T-cell (primary cell): ENCODE measurements at regions not wholly inside any gene's neighbourhood (a gene's known extent, or its start where the extent isn't known, plus 50 kb on each side); places are given as distances from the start of the nearest gene placed in this dataset.

ENCODE experiments used
- ATAC-seq, 4 experiments: fragments of 200-7000 bp in 3 of 4; fragments of 150-1000 bp in 1 of 4; cut with Tn5 transposase; replicated peaks in 1 of 4; 1 replicate in 3 of 4; 2 replicates in 1 of 4; pipeline ENCODE4 v1.10.0; 2021; ENCODE audit warnings: moderate library complexity in 3 of 4, mild to moderate bottlenecking in 2 of 4, moderate number of reproducible peaks in 1 of 4
- CTCF ChIA-PET, 2 donors: fragments of 300-600 bp; sonication (Branson Sonifier 250); formaldehyde crosslinking; loops; one replicate each; lab custom pipeline; 2022; ENCODE audit warnings: antibody characterized with exemption in 2 of 2; lab: Charles Lee
- POLR2A ChIA-PET, 2 donors: fragments of 300-600 bp; sonication (Branson Sonifier 250); formaldehyde crosslinking; loops; one replicate each; lab custom pipeline; 2022; ENCODE audit warnings: antibody characterized with exemption in 2 of 2; lab: Charles Lee
- DNase-seq, 35 experiments: peaks; one replicate each; pipeline versions ENCODE4 v3.0.0 to v3.0.0-alpha.2; 2013 to 2023
- H3K27ac ChIP-seq: one replicate; pipeline ENCODE4 v1.5.1; 2013; ENCODE audit warnings: low read length
- H3K27me3 ChIP-seq, 2 experiments: replicated peaks in 1 of 2; 1 replicate in 1 of 2; 2 replicates in 1 of 2; pipeline versions ENCODE4 v1.6.1 to v1.7.0; 2013; ENCODE audit warnings: low read length in 1 of 2, mixed read lengths in 1 of 2; ENCODE audit not compliant: control insufficient read depth in 2 of 2, insufficient read depth in 2 of 2; ENCODE audit errors: extremely low read depth in 1 of 2
- H3K36me3 ChIP-seq, 2 donors: 1 replicate in 1 of 2; 2 replicates in 1 of 2; pipeline versions ENCODE4 v1.6.1 to v1.7.0; 2013; ENCODE audit warnings: low read length in 1 of 2; ENCODE audit not compliant: control insufficient read depth in 2 of 2, insufficient read depth in 1 of 2; ENCODE audit errors: extremely low read depth in 1 of 2
- H3K4me1 ChIP-seq, 2 experiments: 1 replicate in 1 of 2; 2 replicates in 1 of 2; pipeline versions ENCODE4 v1.6.1 to v1.7.0; 2013; ENCODE audit warnings: low read length in 2 of 2, mixed read lengths in 1 of 2; ENCODE audit not compliant: insufficient read depth in 2 of 2, control insufficient read depth in 1 of 2; ENCODE audit errors: extremely low read depth in 1 of 2
- H3K4me3 ChIP-seq, 2 donors: 1 replicate in 1 of 2; 2 replicates in 1 of 2; pipeline versions ENCODE4 v1.5.1 to v1.7.0; 2013; ENCODE audit warnings: mild to moderate bottlenecking in 2 of 2, low read length in 1 of 2, moderate library complexity in 1 of 2; ENCODE audit not compliant: control insufficient read depth in 1 of 2; ENCODE audit errors: extremely low read depth in 1 of 2
- H3K9me3 ChIP-seq: 2 replicates; pipeline ENCODE4 v1.7.0; 2013
- H3K27ac Mint-ChIP-seq, 2 donors: one replicate each; pipeline ENCODE4 v1.8.0; 2020 to 2021; ENCODE audit warnings: mild to moderate bottlenecking in 2 of 2, mixed read lengths in 2 of 2
- H3K27me3 Mint-ChIP-seq, 2 donors: one replicate each; pipeline ENCODE4 v1.8.0; 2021 to 2022; ENCODE audit warnings: mixed read lengths in 2 of 2
- H3K36me3 Mint-ChIP-seq: one replicate; pipeline ENCODE4 v1.8.0; 2021; ENCODE audit warnings: mixed read lengths
- H3K4me1 Mint-ChIP-seq, 3 donors: one replicate each; pipeline ENCODE4 v1.8.0; 2020 to 2022; ENCODE audit warnings: mixed read lengths in 3 of 3, mild to moderate bottlenecking in 1 of 3
- H3K4me3 Mint-ChIP-seq, 3 donors: one replicate each; pipeline ENCODE4 v1.8.0; 2020 to 2022; ENCODE audit warnings: mild to moderate bottlenecking in 3 of 3, mixed read lengths in 3 of 3, moderate library complexity in 3 of 3
- H3K9me3 Mint-ChIP-seq, 3 donors: one replicate each; pipeline ENCODE4 v1.8.0; 2020 to 2022; ENCODE audit warnings: mixed read lengths in 3 of 3
- WGBS: methylation state at CpG from one replicate; pipeline ENCODE4 v1.1.5; 2013; ENCODE audit warnings: missing lambda C conversion rate; ENCODE audit not compliant: insufficient coverage; 5-methylcytosine and 5-hydroxymethylcytosine counted together

DNA sequence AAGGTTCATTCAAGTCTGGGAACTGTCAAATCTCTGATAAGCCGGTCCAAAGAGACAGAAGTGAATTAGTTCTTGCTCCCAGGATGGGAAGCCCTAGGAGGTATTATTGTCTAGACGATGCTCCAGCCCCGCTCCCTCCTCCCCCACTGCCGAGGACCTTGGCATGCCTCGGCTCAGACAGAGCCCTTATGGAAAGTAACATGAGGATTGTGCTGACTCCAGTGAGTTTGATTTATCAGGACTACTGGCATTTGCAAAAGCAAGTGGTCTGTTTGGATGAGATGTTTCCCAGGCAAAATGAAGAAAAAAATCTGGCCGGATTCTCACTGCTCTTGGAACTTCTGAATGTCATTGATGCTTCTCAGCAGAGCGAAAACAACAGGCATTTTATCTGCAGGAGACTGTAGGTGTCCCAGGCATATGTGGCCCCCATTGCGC lies 341.0 kb downstream of the ETS1 start:
- Mint-ChIP-seq H3K27ac (no peak overlapping the region), H3K27me3 (peaks cover 2 to 3% of the 10 kb centered on the region in 2 donors), H3K4me3 (no peak overlapping the region), H3K36me3 (no peaks in the 10 kb centered on the region), H3K9me3 (no peaks in the 10 kb centered on the region), H3K4me1 (no peaks in the 10 kb centered on the region)
- Histone ChIP-seq H3K36me3 (no peaks in the 10 kb centered on the region), H3K4me1 (no peaks in the 10 kb centered on the region), H3K27ac (no peak overlapping the region), H3K4me3 (no peak overlapping the region), H3K9me3 (no peaks in the 10 kb centered on the region), H3K27me3 (no peaks in the 10 kb centered on the region)
- WGBS, result 97% methylated on average over 4 of the region's 8 CpGs
- CTCF ChIA-PET, result no interaction called here
- ATAC-seq (no peak), DNase-seq (no peak)
- POLR2A ChIA-PET, result no interaction called here

DNA sequence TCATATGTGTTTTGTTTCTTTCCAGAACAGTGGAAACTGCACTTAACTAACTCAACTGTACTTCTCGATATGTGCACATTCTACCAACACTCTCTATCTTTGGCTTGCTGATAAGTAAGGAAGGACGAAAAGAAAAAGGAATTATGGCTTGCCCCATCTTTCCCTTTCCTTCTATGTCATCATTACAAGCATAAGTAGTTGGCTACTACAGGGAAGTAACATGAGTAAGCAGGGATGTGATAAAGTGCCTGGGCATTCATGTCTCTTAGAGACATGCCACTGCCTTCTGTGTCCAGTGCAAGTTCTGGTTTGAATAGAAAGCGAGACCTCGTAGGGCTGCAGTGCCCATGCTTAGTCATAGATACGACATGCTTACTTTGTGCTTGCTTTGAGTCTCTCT lies 342.5 kb downstream of the ETS1 start:
- Histone ChIP-seq H3K9me3 (no peaks in the 10 kb centered on the region), H3K4me1 (no peaks in the 10 kb centered on the region), H3K27ac (no peak overlapping the region), H3K27me3 (no peaks in the 10 kb centered on the region), H3K4me3 (no peak overlapping the region), H3K36me3 (no peaks in the 10 kb centered on the region)
- Mint-ChIP-seq H3K36me3 (no peaks in the 10 kb centered on the region), H3K9me3 (no peaks in the 10 kb centered on the region), H3K27me3 (peaks cover 2 to 3% of the 10 kb centered on the region in 2 donors), H3K4me1 (no peaks in the 10 kb centered on the region), H3K4me3 (no peak overlapping the region), H3K27ac (no peak overlapping the region)
- CTCF ChIA-PET, result interaction anchor here in 1 of 2 donors (0.8 kb wide), 1 partner anchor 225 kb away, joined by 3 read pairs; no protein-coding TSS in a partner anchor
- DNase-seq, result no peak
- WGBS, result 90% methylated on average over 3 of the region's 5 CpGs
- POLR2A ChIA-PET, result interaction anchor here in 1 of 2 donors (0.6 kb wide), 1 partner anchor 167 kb away, joined by 13 read pairs; no protein-coding TSS in a partner anchor
- no peak for ATAC-seq

DNA sequence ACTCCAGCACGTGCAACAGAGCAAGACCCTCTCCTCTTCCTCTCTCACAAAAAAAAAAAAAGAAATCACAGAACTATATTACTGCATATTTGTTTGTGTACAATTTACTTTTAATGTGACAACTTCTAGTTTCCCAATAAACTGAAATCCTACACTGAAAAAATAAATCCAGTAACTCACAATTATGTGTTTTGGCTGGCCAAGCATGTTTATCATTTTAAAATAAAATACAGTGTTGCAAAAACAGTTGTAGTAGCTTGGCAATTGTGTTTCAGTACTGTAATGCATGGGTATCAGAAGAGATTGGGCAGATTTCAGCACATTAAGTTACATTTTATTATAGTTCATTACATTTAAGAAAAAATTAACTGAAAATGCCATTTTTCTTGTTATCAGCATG lies 344.9 kb downstream of the ETS1 start:
- WGBS, result no CpG with 5 or more reads among the region's 1 CpG
- ChIA-PET CTCF (no interaction called here), POLR2A (no interaction called here)
- no peak overlapping the region for H3K4me3 ChIP-seq
- DNase-seq, result no peak
- Mint-ChIP-seq H3K9me3 (no peaks in the 10 kb centered on the region), H3K4me3 (no peak overlapping the region), H3K4me1 (peaks cover 13 to 21% (median 13%) of the 10 kb centered on the region in 3 donors), H3K27me3 (peaks cover 0 to 2% of the 10 kb centered on the region in 2 donors), H3K36me3 (no peaks in the 10 kb centered on the region), H3K27ac (no peak overlapping the region)
- no peaks in the 10 kb centered on the region for H3K36me3 ChIP-seq
- no peaks in the 10 kb centered on the region for H3K9me3 ChIP-seq
- peaks cover 4% of the 10 kb centered on the region in 2 experiments for H3K4me1 ChIP-seq
- H3K27me3 ChIP-seq, result no peaks in the 10 kb centered on the region
- no peak for ATAC-seq
- H3K27ac ChIP-seq, result no peak overlapping the region

DNA sequence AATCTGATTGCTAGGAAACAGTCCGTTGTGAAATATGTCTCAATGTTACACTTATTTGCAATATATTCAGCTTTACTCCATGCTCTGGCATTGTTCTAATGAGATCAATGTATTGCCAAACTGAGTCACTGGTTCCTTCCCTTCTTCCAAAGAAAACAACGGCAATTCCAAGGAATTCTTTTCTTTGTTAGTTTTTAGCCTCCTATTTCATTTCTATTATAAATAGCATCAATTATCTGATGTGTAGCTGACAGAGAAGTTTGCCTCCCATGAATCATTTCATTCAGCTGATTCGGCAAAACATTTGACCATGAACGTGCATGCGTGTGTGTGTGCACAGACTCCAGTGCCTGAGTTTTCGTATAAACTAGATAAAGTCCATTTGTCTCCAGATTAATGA lies 346.8 kb downstream of the ETS1 start:
- H3K27ac ChIP-seq, result no peak overlapping the region
- H3K27me3 ChIP-seq, result no peaks in the 10 kb centered on the region
- Mint-ChIP-seq H3K27ac (no peak overlapping the region), H3K36me3 (no peaks in the 10 kb centered on the region), H3K4me1 (peaks cover 13 to 21% (median 13%) of the 10 kb centered on the region in 3 donors), H3K4me3 (no peak overlapping the region), H3K9me3 (no peaks in the 10 kb centered on the region), H3K27me3 (no peaks in the 10 kb centered on the region)
- ATAC-seq (no peak), DNase-seq (no peak)
- H3K9me3 ChIP-seq, result no peaks in the 10 kb centered on the region
- H3K4me3 ChIP-seq, result no peak overlapping the region
- WGBS, result 97% methylated on average over 4 of the region's 6 CpGs
- H3K36me3 ChIP-seq, result no peaks in the 10 kb centered on the region
- peaks cover 4% of the 10 kb centered on the region in 2 experiments for H3K4me1 ChIP-seq
- POLR2A ChIA-PET, result interaction anchor here in 1 of 2 donors (0.7 kb wide), 1 partner anchor 81 kb away, joined by 3 read pairs; no protein-coding TSS in a partner anchor
- CTCF ChIA-PET, result no interaction called here

DNA sequence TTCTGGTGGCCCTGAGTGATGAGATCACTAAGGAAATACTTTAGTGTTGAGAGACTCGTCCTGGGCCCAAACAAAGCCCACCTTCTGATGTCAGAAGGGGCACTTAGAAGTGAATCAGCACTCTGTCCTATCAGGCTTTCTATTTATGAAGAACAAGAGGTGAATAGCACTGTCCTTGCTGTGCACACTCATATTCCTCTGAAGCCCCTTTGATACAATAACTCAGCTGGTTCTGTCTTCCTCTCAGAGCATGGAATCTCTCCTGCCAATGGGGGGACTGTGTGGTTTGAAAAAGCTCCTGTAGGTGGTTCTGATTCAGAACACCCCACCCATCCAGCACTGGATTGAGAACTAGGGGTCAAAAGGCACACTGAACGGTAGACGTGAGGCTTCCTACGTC lies 348.1 kb downstream of the ETS1 start:
- H3K4me3 ChIP-seq, result no peak overlapping the region
- H3K27me3 ChIP-seq, result no peaks in the 10 kb centered on the region
- Mint-ChIP-seq H3K27me3 (no peaks in the 10 kb centered on the region), H3K36me3 (no peaks in the 10 kb centered on the region), H3K27ac (peak overlapping the region; percentile 56 to 85), H3K4me1 (peaks cover 13 to 21% (median 13%) of the 10 kb centered on the region in 3 donors), H3K9me3 (no peaks in the 10 kb centered on the region), H3K4me3 (peak overlapping the region in 1 of 3 donors; percentile 17)
- no peaks in the 10 kb centered on the region for H3K9me3 ChIP-seq
- H3K36me3 ChIP-seq, result no peaks in the 10 kb centered on the region
- ATAC-seq (no peak), DNase-seq (no peak)
- ChIA-PET POLR2A (no interaction called here), CTCF (no interaction called here)
- peaks cover 4% of the 10 kb centered on the region in 2 experiments for H3K4me1 ChIP-seq
- no CpG with 5 or more reads among the region's 4 CpGs for WGBS
- no peak overlapping the region for H3K27ac ChIP-seq

GRCh38 chr11:128238521-128239265 lies 348.7 kb downstream of the ETS1 start:
- H3K4me1 ChIP-seq, result peaks cover 4% of the 10 kb centered on the region in 2 experiments
- H3K27ac Mint-ChIP-seq, result peak overlapping the region; percentile 56 to 85
- H3K9me3 Mint-ChIP-seq, result no peaks in the 10 kb centered on the region
- ChIA-PET POLR2A (interaction anchor here (0.6 kb wide), 2 partner anchors 35 to 198 kb away, joined by 3 read pairs; no protein-coding TSS in a partner anchor), CTCF (interaction anchor here (0.6 to 1.2 kb wide), 3 partner anchors 13 to 475 kb away, joined by 3 read pairs; no protein-coding TSS in a partner anchor)
- no peak overlapping the region for H3K4me3 ChIP-seq
- ATAC-seq (peak in 3 of 4 experiments; percentile 26 to 52 (median 34)), DNase-seq (peak in 1 of 35 experiments; percentile 4)
- no peaks in the 10 kb centered on the region for H3K9me3 ChIP-seq
- no peaks in the 10 kb centered on the region for H3K27me3 ChIP-seq
- no peaks in the 10 kb centered on the region for H3K27me3 Mint-ChIP-seq
- H3K4me3 Mint-ChIP-seq, result peak overlapping the region in 2 of 3 donors; percentile 17 to 22
- no peak overlapping the region for H3K27ac ChIP-seq
- no peaks in the 10 kb centered on the region for H3K36me3 Mint-ChIP-seq
- WGBS, result no CpG with 5 or more reads among the region's 1 CpG
- peaks cover 13 to 21% (median 13%) of the 10 kb centered on the region in 3 donors for H3K4me1 Mint-ChIP-seq
- no peaks in the 10 kb centered on the region for H3K36me3 ChIP-seq
